ENCODE measurements at regions not wholly inside any gene's neighbourhood (a gene's known extent, or its start where the extent isn't known, plus 50 kb on each side); places are given as distances from the start of the nearest gene placed in this dataset.

GRCh38 chr7:17690030-17690429 lies 250.3 kb downstream of the SNX13 start:
- no peak overlapping the region for H3K27ac ChIP-seq
- no peaks in the 10 kb centered on the region for H3K4me1 ChIP-seq (replicated peaks in 1 of 2)
- WGBS, 10 experiments, result 11 to 100% (median 96%) methylated on average over 1 to 3 of the region's 4 CpGs; no CpG with 5 or more reads in 4 of the 10 experiments
- ATAC-seq (replicated peaks in 6 of 8), result peak in 2 of 8 experiments; percentile 67 to 88
- no peak overlapping the region for H3K4me3 ChIP-seq
- in situ Hi-C loops (cut with MboI; ENCODE audit: low pct_unique_long_range_greater_than_20kb in 2 of 9, low sequenced_read_pairs in 9 of 9, unreplicated experiment in 9 of 9), result loop anchor here in 1 of 9 experiments (25.0 kb wide), 1 partner anchor 647 kb away; no protein-coding TSS in a partner anchor

GRCh38 chr7:17696422-17696821 lies 243.9 kb downstream of the SNX13 start:
- in situ Hi-C loops (cut with MboI; ENCODE audit: low pct_unique_long_range_greater_than_20kb in 2 of 9, low sequenced_read_pairs in 9 of 9, unreplicated experiment in 9 of 9), result loop anchor here in 1 of 9 experiments (25.0 kb wide), 1 partner anchor 641 kb away; no protein-coding TSS in a partner anchor
- Histone ChIP-seq H3K4me1 (replicated peaks in 1 of 2) (peaks cover 13 to 18% of the 10 kb centered on the region in 2 donors), H3K27ac (peak overlapping the region in 1 of 2 donors; percentile 78), H3K4me3 (no peak overlapping the region)
- peak in 6 of 8 experiments; percentile 91 to 100 (median 100) for ATAC-seq (replicated peaks in 6 of 8)
- 29 to 100% (median 41%) methylated on average over 1 to 5 of the region's 6 CpGs; no CpG with 5 or more reads in 1 of the 10 experiments for WGBS, 10 experiments

GRCh38 chr7:17697128-17697881 lies 243.0 kb downstream of the SNX13 start:
- ATAC-seq (replicated peaks in 6 of 8), result no peak
- Histone ChIP-seq H3K4me1 (replicated peaks in 1 of 2) (peaks cover 13 to 18% of the 10 kb centered on the region in 2 donors), H3K27ac (peak overlapping the region in 1 of 2 donors; percentile 78), H3K4me3 (no peak overlapping the region)
- in situ Hi-C loops (cut with MboI; ENCODE audit: low pct_unique_long_range_greater_than_20kb in 2 of 9, low sequenced_read_pairs in 9 of 9, unreplicated experiment in 9 of 9), result loop anchor here in 1 of 9 experiments (25.0 kb wide), 1 partner anchor 640 kb away; no protein-coding TSS in a partner anchor
- 80 to 100% (median 90%) methylated on average over 1 to 4 of the region's 4 CpGs; no CpG with 5 or more reads in 1 of the 10 experiments for WGBS, 10 experiments

GRCh38 chr7:17699696-17700095 lies 240.6 kb downstream of the SNX13 start:
- Histone ChIP-seq H3K4me3 (no peak overlapping the region), H3K4me1 (replicated peaks in 1 of 2) (peaks cover 13 to 18% of the 10 kb centered on the region in 2 donors), H3K27ac (no peak overlapping the region)
- in situ Hi-C loops (cut with MboI; ENCODE audit: low pct_unique_long_range_greater_than_20kb in 2 of 9, low sequenced_read_pairs in 9 of 9, unreplicated experiment in 9 of 9), result loop anchor here in 5 of 9 experiments (10.0 to 25.0 kb wide), 2 partner anchors 638 to 645 kb away; no protein-coding TSS in a partner anchor
- no peak for ATAC-seq (replicated peaks in 6 of 8)

GRCh38 chr7:17700138-17700537 lies 240.2 kb downstream of the SNX13 start:
- no peak for ATAC-seq (replicated peaks in 6 of 8)
- Histone ChIP-seq H3K4me3 (no peak overlapping the region), H3K4me1 (replicated peaks in 1 of 2) (peaks cover 13 to 18% of the 10 kb centered on the region in 2 donors), H3K27ac (no peak overlapping the region)
- in situ Hi-C loops (cut with MboI; ENCODE audit: low pct_unique_long_range_greater_than_20kb in 2 of 9, low sequenced_read_pairs in 9 of 9, unreplicated experiment in 9 of 9), result loop anchor here in 4 of 9 experiments (10.0 to 25.0 kb wide), 2 partner anchors 637 to 645 kb away; no protein-coding TSS in a partner anchor
- 37 to 74% (median 62%) methylated on average over 2 to 3 of the region's 3 CpGs for WGBS, 10 experiments

GRCh38 chr7:17706275-17706674 lies 234.0 kb downstream of the SNX13 start:
- H3K4me3 ChIP-seq, result no peak overlapping the region
- H3K27ac ChIP-seq, result no peak overlapping the region
- in situ Hi-C loops (cut with MboI; ENCODE audit: low pct_unique_long_range_greater_than_20kb in 2 of 9, low sequenced_read_pairs in 9 of 9, unreplicated experiment in 9 of 9), result loop anchor here in 4 of 9 experiments (10.0 to 25.0 kb wide), 2 partner anchors 631 to 639 kb away; no protein-coding TSS in a partner anchor
- H3K4me1 ChIP-seq (replicated peaks in 1 of 2), result peaks cover 5 to 6% of the 10 kb centered on the region in 2 donors
- 7 to 76% (median 51%) methylated on average over 1 to 4 of the region's 4 CpGs for WGBS, 10 experiments
- peak in 2 of 8 experiments; percentile 25 to 38 for ATAC-seq (replicated peaks in 6 of 8)

- Histone ChIP-seq H3K27ac (no peak overlapping the region), H3K4me1 (replicated peaks in 1 of 2) (peaks cover 5 to 6% of the 10 kb centered on the region in 2 donors), H3K4me3 (no peak overlapping the region)
- peak; percentile 53 to 85 (median 70) for ATAC-seq (replicated peaks in 6 of 8)
- 0 to 44% (median 15%) methylated on average over 1 to 3 of the region's 3 CpGs for WGBS, 10 experiments
- in situ Hi-C loops (cut with MboI; ENCODE audit: low pct_unique_long_range_greater_than_20kb in 2 of 9, low sequenced_read_pairs in 9 of 9, unreplicated experiment in 9 of 9), result loop anchor here in 4 of 9 experiments (10.0 to 25.0 kb wide), 2 partner anchors 631 to 638 kb away; no protein-coding TSS in a partner anchor
These were observed 233.6 kb downstream of the SNX13 start for GRCh38 chr7:17706734-17707133.

- WGBS, 10 experiments, result 0 to 100% (median 82%) methylated on average over 1 of the region's 1 CpG; no CpG with 5 or more reads in 2 of the 10 experiments
- in situ Hi-C loops (cut with MboI; ENCODE audit: low pct_unique_long_range_greater_than_20kb in 2 of 9, low sequenced_read_pairs in 9 of 9, unreplicated experiment in 9 of 9), result loop anchor here in 4 of 9 experiments (10.0 to 25.0 kb wide), 2 partner anchors 628 to 636 kb away; no protein-coding TSS in a partner anchor
- Histone ChIP-seq H3K27ac (no peak overlapping the region), H3K4me1 (replicated peaks in 1 of 2) (peaks cover 5 to 6% of the 10 kb centered on the region in 2 donors), H3K4me3 (no peak overlapping the region)
- no peak for ATAC-seq (replicated peaks in 6 of 8)
These were observed 231.2 kb downstream of the SNX13 start for GRCh38 chr7:17709127-17709526.

- Histone ChIP-seq H3K4me1 (replicated peaks in 1 of 2) (peaks cover 6 to 7% of the 10 kb centered on the region in 2 donors), H3K4me3 (no peak overlapping the region), H3K27ac (no peak overlapping the region)
- in situ Hi-C loops (cut with MboI; ENCODE audit: low pct_unique_long_range_greater_than_20kb in 2 of 9, low sequenced_read_pairs in 9 of 9, unreplicated experiment in 9 of 9), result loop anchor here in 4 of 9 experiments (10.0 to 25.0 kb wide), 2 partner anchors 628 to 635 kb away; no protein-coding TSS in a partner anchor
- 56 to 100% (median 87%) methylated on average over 1 to 2 of the region's 2 CpGs; no CpG with 5 or more reads in 2 of the 10 experiments for WGBS, 10 experiments
- no peak for ATAC-seq (replicated peaks in 6 of 8)
These were observed 230.7 kb downstream of the SNX13 start for GRCh38 chr7:17709599-17709998.

- no peak overlapping the region for H3K27ac ChIP-seq
- 50 to 90% (median 78%) methylated on average over 1 to 2 of the region's 2 CpGs for WGBS, 10 experiments
These were observed 230.0 kb downstream of the SNX13 start for GRCh38 chr7:17710312-17710711.

GRCh38 chr7:17713584-17713983 lies 226.7 kb downstream of the SNX13 start:
- in situ Hi-C loops (cut with MboI; ENCODE audit: low pct_unique_long_range_greater_than_20kb in 2 of 9, low sequenced_read_pairs in 9 of 9, unreplicated experiment in 9 of 9), result loop anchor here in 3 of 9 experiments (25.0 kb wide), 1 partner anchor 624 kb away; no protein-coding TSS in a partner anchor
- H3K4me3 ChIP-seq, result no peak overlapping the region
- no peak overlapping the region for H3K27ac ChIP-seq
- H3K4me1 ChIP-seq (replicated peaks in 1 of 2), result peaks cover 0 to 5% of the 10 kb centered on the region in 2 donors
- WGBS, 10 experiments, result 100% methylated on average over 1 of the region's 1 CpG; no CpG with 5 or more reads in 9 of the 10 experiments
- no peak for ATAC-seq (replicated peaks in 6 of 8)

More at GRCh38 chr7:17710312-17710711, 230.0 kb downstream of the SNX13 start:
- no peak overlapping the region for H3K4me3 ChIP-seq
- peaks cover 6 to 10% of the 10 kb centered on the region in 2 donors for H3K4me1 ChIP-seq (replicated peaks in 1 of 2)
- no peak for ATAC-seq (replicated peaks in 6 of 8)
- in situ Hi-C loops (cut with MboI; ENCODE audit: low pct_unique_long_range_greater_than_20kb in 2 of 9, low sequenced_read_pairs in 9 of 9, unreplicated experiment in 9 of 9), result loop anchor here in 3 of 9 experiments (25.0 kb wide), 1 partner anchor 627 kb away; no protein-coding TSS in a partner anchor

GRCh38 chr7:17716816-17717215 lies 223.5 kb downstream of the SNX13 start:
- 14 to 100% (median 50%) methylated on average over 1 to 2 of the region's 2 CpGs; no CpG with 5 or more reads in 2 of the 10 experiments for WGBS, 10 experiments
- in situ Hi-C loops (cut with MboI; ENCODE audit: low pct_unique_long_range_greater_than_20kb in 2 of 9, low sequenced_read_pairs in 9 of 9, unreplicated experiment in 9 of 9), result loop anchor here in 3 of 9 experiments (25.0 kb wide), 1 partner anchor 620 kb away; no protein-coding TSS in a partner anchor

More at GRCh38 chr7:17716816-17717215, 223.5 kb downstream of the SNX13 start:
- no peak overlapping the region for H3K27ac ChIP-seq
- no peak overlapping the region for H3K4me3 ChIP-seq
- ATAC-seq (replicated peaks in 6 of 8), result no peak
- H3K4me1 ChIP-seq (replicated peaks in 1 of 2), result peaks cover 0 to 5% of the 10 kb centered on the region in 2 donors
